K562 (cell line): ENCODE measurements at regions not wholly inside any gene's neighbourhood (a gene's known extent, or its start where the extent isn't known, plus 50 kb on each side); places are given as distances from the start of the nearest gene placed in this dataset.

Experiments
- ARID4B ChIP-seq: sonication (generic); formaldehyde crosslinking; IDR thresholded peaks from 2 replicates; pipeline ENCODE4 v1.8.0; 2022; ENCODE audit warnings: mild to moderate bottlenecking, missing genetic modification reagents
- GTF3C2 ChIP-seq: IDR thresholded peaks from 3 replicates; pipeline ENCODE4 v1.6.1; 2011; ENCODE audit warnings: borderline replicate concordance, mild to moderate bottlenecking, moderate library complexity; ENCODE audit not compliant: insufficient read length; ENCODE audit errors: extremely low read depth
- TF ChIP-seq, protein P1 (sequence below), 3 experiments: fragments of 200-800 bp in 1 of 3; sonication (Bioruptor generic) in 1 of 3; sonication (generic) in 1 of 3; formaldehyde crosslinking in 1 of 3; IDR thresholded peaks; 2 replicates each; pipeline versions ENCODE4 v1.6.1 to v1.8.0; 2016 to 2022; ENCODE audit warnings: mild to moderate bottlenecking in 2 of 3, missing compliant biosample characterization in 2 of 3, missing genetic modification characterization in 2 of 3, missing genetic modification reagents in 1 of 3

DNA sequence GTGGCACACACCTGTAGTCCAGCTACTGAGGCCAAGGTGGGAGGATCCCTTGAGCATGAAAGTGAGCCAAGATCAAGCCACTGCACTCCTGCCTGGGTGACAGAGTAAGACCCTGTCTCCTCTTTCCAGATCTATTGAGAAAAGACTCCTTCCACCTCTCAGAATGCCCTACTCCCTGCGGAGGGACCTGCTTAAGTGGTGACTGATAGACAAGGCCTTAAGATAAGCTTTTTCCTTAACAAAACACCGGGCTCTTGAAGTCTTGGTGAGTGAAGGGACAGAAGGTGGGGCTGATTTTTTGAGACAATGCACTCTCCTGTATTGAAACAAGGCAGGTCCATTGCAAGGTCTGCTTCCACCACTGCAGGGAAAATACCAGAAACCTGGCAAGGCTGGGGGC, 338.4 kb upstream of the FRG2C start (continued):
- TF ChIP-seq GTF3C2 = no peak
- TF ChIP-seq, protein P1, sequence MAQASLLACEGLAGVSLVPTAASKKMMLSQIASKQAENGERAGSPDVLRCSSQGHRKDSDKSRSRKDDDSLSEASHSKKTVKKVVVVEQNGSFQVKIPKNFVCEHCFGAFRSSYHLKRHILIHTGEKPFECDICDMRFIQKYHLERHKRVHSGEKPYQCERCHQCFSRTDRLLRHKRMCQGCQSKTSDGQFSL (CRISPR knock-in tag; IDR thresholded peaks at IDR 0.05) = no peak
- TF ChIP-seq, protein P1 (tag; IDR thresholded peaks at IDR 0.05) = no peak
- no peak for TF ChIP-seq ARID4B
